DMS114 treated with DMSO at 0.1 percent for 48 hours (cell line): ENCODE measurements at regions not wholly inside any gene's neighbourhood (a gene's known extent, or its start where the extent isn't known, plus 50 kb on each side); places are given as distances from the start of the nearest gene placed in this dataset.

Experiments used
- DNase-seq: peaks from one replicate; lab custom pipeline; 2025; ENCODE audit not compliant: unreplicated experiment; lab: John Stamatoyannopoulos, UW

DNA sequence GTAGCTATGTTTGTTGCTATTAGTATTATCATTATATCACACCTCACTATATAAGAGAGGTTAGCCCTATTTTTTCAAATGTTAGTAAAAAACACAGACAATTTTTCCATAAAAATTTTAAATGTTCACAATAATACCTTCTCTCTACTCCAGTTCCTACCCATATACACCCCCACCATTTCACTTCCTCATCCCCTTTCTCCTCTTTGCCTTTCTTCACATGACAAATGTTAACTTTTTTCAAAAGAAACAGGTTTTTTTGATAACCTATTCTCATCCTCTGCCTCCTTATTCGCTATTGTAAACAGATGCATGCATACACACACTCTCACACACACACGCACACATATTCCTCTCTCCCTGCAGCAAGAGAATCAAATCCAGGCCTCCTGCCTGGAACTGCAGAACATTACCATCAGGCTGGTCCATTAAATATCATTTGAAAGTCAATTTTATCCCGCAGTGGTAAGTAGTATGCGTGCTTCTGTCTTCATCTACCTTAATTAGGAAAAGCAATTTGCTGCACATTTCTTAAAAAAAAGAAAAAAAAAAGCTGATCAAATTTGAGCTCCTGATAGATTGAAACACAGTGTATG is 55.5 kb downstream of the MID1IP1 start:
- DNase-seq = no peak

DNA sequence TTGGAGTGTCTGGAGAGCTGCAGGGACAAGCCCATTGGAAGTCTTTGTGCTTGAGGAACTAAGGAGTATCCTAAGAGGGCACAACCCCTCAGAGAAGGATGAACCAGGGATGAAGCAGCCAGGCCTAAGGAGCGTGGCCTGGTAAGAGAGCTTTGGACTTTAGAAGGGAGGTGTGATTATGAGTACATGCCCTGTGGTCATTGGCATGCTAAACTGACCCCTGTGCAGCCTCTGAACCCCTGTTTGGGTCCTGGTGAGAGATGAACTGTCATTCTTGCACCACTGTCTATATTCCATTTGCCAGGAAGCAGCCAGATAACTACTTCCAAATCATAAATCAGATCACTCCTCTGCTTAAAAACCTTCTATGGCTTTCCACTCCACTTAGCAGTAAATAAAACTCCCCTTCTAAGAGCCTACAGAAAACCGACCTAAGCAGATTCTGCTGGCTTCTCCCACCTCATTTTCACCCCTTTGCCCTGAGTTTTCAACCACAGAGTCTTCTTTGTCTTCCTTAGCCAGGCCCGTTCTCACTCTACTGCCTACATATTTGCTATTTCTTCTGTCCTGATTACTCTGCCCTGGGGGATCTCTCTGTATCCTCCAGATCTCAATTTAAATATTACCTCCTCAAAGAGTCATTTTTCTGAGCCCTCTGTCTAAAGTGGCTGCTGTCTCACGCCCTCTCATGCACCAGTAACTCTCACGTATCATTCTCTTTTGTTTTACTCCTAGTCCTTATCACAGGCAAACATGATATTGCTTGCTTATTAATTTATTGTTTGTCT is 56.7 kb downstream of the MID1IP1 start:
- no peak for DNase-seq

DNA sequence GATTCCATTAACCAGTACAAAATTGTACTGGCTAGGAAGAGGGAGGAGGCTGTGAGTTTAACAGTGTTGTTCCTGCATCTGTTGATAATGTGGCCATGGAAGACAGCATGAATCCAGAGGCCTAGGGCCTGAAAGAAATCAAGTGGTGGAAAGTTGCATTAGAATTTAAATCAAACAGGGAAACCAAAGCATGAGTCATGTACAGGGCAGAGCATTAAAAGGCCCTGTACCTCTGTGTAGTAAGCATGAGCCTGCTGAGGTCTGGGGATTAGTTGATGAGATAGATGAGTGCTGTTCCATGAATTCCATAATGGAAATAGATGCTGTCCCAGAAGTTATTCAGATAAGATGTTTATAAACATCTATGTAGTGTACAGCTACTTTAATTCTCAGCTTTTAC is 58.3 kb downstream of the MID1IP1 start:
- no peak for DNase-seq

DNA sequence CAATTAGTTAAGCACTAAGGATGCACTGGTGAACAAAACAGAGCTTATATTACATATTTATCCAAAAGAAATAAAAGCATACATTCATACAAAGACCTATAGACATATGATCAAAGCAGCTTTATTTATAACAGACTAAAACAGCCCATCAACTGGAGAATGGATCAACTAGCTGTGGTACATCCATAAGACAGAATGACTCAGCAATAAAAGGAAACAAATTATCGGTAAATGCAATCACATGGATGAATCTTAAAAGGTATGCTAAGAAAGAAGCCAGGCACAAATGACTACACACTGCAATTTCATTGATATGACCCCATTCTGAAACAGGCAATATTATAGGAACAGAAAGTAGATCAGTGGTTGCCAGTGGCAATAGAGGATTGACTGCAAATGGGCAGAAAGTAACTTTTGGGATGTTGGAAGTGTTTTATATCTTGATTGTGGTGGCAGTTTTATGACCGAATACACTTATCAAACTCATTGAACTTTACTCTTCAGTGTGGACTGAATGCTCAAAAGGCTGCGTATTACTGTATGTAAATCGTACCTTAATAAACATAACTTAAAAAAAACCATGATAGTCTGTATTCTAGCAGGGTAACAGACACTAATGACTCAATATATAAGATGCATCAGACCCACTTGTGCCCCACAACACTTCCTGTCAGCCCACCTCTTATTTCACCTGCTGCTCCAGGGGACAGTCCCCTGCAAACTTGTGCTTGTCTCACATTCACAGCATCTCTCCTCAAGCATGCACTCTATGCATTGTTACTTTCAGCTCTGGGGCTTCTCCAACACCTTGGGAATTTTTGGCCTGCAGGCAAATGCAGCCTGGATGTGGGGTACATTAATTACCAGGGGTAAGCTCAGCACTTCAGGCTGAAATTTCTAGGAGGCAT is 59.1 kb downstream of the MID1IP1 start:
- no peak for DNase-seq

DNA sequence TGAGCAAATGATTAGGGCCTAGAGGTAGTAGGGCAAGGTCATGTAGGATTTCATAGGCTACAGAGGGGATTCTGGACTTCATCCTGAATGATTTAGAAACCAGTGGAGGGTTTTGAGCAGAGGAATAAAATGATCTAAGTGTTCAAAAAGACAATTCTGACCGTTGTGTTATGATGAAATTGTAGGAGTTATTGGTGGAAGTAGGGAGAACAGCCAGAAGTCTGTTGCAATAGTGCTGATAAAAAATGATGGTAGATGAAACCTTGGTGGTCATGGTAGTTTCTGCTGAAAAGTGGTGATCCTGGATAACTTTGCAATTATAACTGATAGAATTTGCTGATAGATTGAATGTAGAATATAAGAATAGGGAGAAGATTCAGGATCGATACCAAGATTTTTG is 60.2 kb downstream of the MID1IP1 start:
- DNase-seq = no peak

DNA sequence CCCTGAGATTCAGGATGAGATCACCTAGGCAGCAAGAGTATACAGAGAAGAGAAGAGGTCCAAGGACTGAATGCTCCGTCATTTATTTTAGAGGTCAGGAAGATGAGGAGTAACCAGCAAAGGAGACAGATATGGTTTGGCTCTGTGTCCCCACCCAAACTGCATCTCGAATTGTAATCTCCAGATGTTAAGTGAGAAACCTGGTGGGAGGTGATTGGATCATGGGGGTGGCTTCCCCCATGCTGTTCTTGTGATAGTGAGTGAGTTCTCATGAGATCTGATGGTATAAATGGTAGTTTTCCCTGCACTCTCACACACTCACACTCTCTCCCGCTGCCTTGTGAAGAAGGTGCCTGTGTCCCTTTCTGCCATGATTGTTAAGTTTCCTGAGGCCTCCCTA is 60.8 kb downstream of the MID1IP1 start:
- DNase-seq = no peak

DNA sequence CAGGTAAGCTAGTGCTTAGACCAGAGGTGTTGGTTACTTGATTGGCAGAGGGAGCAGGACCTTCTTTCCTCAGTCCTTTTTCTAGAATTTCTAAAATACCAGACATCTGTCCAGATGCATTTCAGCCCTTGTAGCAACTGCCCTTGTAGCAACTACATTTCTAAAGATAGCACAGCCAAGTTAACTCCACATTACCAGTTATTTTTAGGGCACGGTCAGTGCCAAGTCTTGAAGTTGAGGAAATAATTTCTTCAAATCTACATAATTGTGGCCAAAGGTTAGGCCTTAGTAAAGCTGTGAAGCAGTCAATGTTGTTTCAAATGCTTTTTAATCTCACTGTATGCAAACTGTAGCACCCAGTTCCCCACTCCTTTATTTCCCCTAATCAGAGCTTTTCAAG is 62.9 kb downstream of the MID1IP1 start:
- DNase-seq = no peak

DNA sequence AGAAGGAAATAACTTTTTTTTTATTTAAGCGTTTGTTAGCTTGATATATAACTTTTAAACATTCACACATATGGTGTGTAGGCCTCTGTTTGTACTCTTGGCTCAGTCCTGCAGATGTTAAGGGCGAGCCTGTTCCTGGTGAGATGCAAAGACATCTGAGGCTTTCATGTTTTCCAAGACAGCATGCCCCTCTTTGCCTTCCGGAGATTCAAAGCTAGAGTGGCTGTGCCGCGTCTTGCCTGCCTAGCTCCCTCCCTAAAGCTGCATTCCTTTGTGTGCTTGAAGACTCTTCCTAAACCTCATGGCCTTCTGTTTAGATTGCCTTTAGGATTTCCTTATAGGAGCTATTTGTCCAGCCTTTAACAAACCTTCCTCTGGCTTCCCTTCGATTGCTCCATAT is 67.1 kb downstream of the MID1IP1 start:
- DNase-seq = no peak

DNA sequence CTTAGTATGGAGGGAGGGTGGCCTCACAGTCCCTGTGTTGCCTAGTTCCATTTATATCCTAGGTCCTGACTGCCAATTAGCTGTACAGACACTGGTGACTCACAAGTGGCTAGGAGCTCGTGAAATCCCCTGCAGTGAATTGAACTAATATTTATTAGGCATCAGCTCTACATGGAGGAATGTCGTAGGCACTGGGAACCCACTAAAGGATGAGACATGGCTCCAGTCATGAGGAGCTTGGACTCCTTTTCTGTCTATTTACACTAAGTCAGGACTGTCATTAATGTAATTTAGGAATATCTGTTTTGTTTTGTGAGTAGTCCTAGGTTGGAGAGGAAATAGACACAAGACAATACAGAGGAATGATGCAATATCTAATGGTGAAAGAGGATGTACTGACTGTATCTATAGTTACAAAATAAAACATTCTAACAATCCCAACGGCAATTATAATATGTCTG is 67.7 kb downstream of the MID1IP1 start:
- no peak for DNase-seq

DNA sequence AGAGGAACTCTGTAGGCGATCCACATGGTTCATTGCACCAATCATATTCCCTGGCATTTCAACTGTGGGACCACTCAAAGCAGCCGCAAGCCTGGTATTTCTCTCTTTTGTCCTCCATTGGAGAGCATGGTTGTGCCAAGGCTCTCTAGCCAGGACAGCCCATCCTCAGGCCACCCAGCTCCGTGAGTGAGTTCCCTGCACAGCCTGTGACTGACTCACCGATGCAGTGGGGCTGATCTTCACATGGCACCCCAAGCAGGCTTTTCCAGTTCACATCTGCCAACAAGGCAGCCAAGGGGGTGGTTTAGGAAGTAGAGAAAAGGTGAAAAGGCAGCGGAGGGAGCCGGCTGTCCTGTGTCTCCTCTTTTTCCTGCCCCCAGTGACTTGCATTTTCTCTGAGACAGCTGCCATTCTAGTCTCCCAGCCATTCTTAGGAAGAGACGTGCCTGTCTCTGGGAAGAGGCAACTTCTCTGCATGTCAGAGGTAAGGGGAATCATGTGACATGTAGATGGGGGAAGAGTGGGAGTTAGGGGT is 69.2 kb downstream of the MID1IP1 start:
- no peak for DNase-seq

DNA sequence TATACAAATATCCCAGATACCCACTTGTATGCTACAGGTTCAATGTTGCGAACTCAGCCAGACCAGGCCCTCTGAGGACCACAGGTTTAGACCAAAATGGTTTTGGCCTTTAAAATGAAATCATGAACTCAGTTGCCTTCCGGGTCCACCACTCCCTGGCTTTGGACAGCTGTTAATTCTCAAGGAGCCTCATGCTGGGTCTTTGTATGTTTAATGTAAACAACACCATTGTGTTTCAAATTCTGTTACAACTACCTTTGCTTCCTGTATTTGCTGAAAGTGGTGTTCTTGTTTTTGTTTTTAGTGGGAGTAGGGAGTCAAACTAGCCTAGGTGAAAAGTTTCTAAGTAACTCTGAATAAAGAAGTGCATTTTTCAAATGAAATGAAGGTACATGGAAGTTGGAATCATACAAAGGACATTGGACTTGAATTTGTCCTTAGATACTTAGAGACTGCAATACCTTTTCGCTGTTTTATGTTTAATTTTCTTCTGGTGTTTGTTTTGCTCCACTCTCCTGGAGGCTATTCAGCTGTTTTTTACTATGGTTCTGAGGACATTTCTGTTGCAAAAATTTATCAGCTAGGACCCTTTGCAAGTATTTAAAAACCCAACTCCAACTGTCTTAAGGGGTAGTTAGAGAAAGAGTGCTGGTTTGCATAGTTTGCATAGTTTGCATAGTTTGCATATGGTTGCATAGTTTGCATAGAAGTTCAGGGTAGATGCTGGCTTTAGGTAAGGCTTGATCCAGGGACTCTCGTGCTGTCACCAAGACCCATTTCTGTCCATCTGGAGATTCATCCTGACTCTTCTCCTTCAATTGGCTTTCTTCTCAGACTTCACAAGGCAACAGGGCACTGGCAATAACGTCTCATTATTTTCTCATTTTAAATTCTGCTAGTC is 70.1 kb downstream of the MID1IP1 start:
- DNase-seq = no peak

DNA sequence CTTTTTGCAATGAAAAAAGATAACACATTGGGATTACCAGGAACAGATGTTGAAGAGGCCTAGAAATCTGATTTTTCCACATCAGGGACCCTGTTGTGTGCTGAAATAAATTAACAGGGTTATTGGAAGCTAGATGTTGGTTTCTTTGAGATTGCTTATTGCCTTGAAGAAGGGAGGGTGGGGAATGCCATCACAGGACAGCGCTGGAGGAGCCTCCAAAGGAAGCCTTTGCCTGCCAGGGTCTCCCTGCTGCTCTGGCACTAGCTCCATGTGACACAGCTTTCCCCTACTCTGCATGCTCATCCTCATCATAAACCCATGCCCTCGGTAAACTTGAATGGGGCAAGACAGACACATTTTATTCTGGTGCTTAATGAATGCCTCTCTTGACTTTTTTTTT is 76.1 kb downstream of the MID1IP1 start:
- no peak for DNase-seq

DNA sequence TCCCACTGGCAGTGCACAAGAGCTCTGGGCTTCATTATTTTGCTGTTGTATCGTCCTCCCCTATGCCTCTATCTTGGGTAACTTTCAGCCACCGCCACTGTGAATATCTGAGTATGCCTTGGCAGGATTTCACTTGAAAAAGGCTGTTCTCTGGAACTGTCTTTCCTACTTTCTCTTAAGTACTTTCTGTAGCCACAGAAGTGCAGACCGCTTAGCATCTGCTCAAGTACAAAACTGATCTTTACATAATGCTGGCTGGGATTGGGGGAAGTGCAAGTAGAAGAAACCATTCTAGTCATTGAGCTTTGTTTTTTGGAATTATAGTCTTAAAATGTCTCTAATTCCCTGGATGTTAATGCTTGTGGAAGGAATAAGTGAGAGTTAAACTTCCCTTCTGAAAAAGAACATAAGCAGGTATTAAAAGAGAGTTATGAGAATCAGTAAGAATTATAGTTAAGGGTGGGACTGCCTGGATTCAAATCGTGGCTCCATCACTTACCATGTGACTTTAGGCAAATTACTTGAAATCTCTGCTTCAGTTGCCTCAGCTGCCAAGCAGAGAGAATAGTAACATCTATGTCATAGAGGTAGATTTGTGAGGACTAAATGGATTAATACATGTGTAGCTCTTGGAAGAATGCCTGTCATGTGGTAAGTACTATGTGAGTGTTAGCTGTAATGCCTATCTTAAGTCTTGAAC is 77.5 kb downstream of the MID1IP1 start:
- no peak for DNase-seq

DNA sequence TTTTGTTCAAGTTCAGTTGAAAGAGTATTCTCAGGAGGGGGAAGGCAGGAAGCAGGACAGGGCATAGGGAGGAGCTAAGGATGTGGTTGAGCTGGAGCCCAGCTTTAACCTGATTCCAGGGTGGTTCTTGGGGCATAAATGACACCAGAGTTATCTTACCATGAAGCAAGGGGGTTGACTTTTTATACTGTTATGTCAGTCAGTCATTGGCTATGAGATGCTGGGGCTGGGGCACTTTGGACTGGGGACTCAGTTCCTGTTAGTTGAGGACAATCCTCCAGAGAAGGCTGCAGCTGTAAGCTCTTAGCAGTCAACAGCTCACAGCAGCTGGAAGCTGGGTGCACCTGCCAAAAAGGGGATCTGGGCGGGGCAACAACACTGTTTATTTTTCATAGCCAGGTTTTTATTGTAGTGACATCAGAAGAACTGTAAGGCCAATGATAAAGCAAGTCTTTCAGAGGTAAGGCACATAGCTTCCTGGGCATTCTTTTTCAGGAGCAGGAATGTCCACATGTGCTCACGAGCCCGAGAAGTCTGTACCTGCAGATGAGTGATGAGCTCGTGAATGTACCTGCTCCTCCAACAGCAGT is 78.5 kb downstream of the MID1IP1 start:
- no peak for DNase-seq

DNA sequence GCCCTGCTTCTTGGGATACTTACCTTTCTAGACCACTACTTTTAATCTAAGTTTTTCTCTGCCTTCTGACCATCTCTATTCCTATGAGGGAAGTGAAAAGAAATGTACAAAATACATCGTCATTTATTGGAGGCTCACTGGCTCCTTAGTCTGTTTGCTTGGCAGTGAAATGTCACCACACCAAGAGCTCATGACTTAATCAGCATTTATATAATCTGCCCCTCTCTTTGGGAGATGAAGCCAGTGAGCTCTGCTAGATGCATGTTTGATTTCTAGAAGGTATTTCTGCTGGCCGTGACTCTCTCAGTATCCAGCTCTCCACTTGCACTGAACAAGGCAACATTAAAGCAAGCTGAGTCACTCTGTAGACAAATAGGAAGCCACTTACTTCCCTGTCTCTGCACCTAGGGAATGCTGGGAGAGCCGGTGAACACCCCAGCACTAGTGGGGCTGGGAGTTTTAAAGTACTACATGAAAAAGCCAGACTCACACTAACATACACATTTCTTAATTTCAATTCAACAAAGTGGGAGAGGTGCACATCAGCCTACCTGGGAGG is 79.1 kb downstream of the MID1IP1 start:
- DNase-seq = no peak

DNA sequence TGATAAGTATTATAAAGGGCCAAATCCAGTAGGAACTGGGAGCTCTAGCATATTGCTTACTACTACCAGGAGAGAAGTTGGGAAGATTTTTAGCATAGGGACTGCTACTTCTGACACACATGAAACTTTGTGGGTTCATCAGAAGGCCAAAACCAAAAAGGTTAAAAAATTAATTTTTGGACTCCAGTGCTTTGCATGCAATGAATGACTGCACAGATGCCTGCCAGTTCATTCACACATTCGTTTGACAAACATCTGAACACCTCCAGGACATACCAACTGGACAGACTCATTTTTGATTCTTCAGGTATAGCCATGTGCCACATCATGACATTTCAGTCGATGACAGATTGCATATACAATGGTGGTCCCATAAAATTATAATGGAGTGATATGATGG is 79.8 kb downstream of the MID1IP1 start:
- no peak for DNase-seq

DNA sequence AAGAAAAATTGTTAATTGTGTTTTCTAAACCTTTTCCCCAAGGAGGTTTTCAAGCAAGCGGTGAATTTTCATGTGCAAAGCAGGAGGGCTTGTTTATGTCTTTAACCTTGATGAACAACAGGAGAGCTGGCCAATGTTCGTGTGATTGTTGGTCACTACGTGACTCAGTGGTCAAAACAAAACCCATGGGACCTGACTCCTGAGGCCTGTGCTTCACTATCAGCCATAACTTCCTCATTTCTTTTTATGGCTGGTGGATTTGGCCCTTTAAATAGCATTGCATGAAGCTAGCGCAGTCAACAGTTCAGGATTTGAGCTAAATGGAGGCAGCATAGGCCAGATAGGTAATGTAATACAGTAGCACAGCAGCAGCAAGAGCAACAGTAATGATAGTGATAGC is 80.5 kb downstream of the MID1IP1 start:
- no peak for DNase-seq

DNA sequence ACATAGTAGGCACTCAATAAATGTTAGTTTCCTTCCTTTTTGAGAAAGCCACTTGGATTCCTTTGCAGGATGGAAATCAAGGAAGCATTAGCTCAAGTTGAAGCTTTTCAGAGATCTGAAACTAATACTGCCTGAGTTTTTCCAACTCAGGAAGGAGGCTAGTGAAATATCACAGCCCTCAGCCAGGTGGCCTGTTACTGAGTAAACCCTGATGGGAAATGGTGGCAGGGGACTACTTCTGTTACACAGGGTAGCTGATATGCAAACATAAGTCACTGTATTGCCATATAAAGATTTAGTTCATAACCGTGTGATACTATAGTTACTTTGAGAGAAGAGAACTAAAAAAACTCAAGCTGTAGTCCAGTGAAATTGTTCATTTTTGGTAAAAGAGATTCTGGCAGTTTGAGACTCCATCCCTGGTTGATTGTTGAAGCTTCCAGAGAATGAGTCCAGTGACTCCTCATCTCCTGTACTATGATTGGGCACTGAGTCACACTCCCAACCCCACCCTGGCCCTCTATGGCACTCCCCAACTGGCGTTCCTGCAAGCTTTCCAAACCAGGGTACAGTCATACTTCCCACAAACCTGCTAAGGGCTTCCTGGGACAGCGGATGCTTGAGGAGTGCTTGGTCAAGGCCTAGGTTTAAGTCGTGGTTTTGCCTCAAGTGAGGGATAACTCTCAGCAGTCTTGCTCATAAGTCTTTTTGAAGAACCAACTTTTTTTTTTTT is 81.8 kb downstream of the MID1IP1 start:
- no peak for DNase-seq

DNA sequence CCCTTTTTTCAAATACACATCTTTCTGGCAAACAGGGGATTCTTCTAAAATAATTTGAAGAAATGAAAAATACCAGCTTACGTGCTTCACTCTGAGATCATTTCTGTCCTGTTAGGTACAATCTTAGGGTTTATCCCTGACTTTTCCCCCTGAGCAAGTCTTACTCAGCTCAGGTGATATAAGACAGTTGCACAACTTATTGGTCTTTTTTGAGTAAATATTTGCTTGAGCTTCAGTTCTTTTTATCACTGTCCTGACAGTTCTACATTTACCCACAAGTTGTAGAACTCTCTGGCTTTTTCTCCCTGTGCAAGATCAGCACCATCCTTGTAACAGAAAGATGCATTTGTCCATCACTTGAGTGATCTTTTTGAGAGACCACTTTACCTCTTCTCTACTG is 84.9 kb downstream of the MID1IP1 start:
- DNase-seq = no peak
